ENCODE measurements at regions not wholly inside any gene's neighbourhood (a gene's known extent, or its start where the extent isn't known, plus 50 kb on each side); places are given as distances from the start of the nearest gene placed in this dataset.
"Not testable (repeated sequence)": the region's sequence is repeated elsewhere in the genome, so short reads cannot be mapped to it uniquely, and the experiment has no call there.

DNA sequence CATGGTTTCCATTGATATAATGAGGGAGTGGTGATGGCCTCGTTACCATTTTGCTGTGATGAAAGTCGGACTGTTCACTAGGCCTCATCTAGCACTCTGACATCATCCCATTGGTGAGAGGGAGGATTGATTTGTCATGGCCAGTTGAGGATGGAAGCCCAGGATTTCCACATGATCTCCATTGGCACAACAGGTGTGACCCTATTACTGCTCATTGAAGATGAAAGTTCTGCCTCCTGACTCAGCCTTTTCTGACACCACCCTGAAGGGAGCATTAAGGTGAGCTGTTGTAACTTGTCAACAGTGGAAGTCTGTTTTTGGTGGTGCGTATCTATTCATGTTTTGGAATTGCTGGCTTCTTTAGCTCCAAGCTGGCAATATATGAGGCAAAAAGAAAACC lies 144.2 kb downstream of the PABPC4L start:
- Mint-ChIP-seq H3K36me3 (ENCODE audit: low read depth) (no peaks in the 10 kb centered on the region), H3K27ac (no peak overlapping the region), H3K4me1 (ENCODE audit: low read depth) (no peaks in the 10 kb centered on the region), H3K4me3 (no peak overlapping the region), H3K9me3 (peaks cover 7% of the 10 kb centered on the region), H3K27me3 (no peaks in the 10 kb centered on the region)
- Histone ChIP-seq H3K4me3 (ENCODE audit: low read length) (no peak overlapping the region), H3K36me3 (ENCODE audit: insufficient read depth, low read length) (no peaks in the 10 kb centered on the region), H3K27me3 (ENCODE audit: control insufficient read depth in 1 of 2, insufficient read depth in 2 of 2, low read length in 2 of 2) (no peaks in the 10 kb centered on the region), H3K27ac (ENCODE audit: low read depth in 1 of 2, low read length in 2 of 2) (no peak overlapping the region), H3K9me3 (ENCODE audit: control insufficient read depth in 1 of 2, insufficient read depth in 1 of 2, low read length in 2 of 2) (no peaks in the 10 kb centered on the region), H3K4me1 (ENCODE audit: insufficient read depth, low read length) (no peaks in the 10 kb centered on the region)
- no peak for DNase-seq
- intact Hi-C loops (cut with DNase I, micrococcal nuclease): no loop called here
- ChIA-PET POLR2A (no interaction called here), CTCF (no interaction called here)
- TF ChIP-seq, protein P1, sequence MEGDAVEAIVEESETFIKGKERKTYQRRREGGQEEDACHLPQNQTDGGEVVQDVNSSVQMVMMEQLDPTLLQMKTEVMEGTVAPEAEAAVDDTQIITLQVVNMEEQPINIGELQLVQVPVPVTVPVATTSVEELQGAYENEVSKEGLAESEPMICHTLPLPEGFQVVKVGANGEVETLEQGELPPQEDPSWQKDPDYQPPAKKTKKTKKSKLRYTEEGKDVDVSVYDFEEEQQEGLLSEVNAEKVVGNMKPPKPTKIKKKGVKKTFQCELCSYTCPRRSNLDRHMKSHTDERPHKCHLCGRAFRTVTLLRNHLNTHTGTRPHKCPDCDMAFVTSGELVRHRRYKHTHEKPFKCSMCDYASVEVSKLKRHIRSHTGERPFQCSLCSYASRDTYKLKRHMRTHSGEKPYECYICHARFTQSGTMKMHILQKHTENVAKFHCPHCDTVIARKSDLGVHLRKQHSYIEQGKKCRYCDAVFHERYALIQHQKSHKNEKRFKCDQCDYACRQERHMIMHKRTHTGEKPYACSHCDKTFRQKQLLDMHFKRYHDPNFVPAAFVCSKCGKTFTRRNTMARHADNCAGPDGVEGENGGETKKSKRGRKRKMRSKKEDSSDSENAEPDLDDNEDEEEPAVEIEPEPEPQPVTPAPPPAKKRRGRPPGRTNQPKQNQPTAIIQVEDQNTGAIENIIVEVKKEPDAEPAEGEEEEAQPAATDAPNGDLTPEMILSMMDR (IDR thresholded peaks at IDR 0.05): no peak
- no peak for ATAC-seq (ENCODE audit: poor library complexity)

DNA sequence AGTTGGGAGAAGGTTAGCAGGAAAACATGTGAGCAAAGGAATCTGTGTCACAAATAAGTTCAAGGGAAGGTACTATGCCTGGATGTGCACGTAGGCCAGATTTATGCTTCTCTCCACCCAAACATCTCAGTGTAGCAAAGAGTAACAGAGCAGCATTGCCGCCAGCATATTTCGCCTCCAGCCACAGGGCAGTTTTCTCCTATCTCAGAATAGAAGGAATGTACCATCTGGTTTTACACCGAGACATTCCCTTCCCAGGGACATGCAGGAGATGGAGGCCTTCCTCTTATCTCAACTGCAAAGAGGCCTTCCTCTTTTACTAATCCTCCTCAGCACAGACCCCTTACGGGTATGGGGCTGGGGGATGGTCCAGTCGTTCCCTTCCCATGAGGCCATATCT lies 155.4 kb downstream of the PABPC4L start:
- H3K4me3 Mint-ChIP-seq; H3K27ac Mint-ChIP-seq; POLR2A ChIA-PET; H3K9me3 ChIP-seq (ENCODE audit: control insufficient read depth in 1 of 2, insufficient read depth in 1 of 2, low read length in 2 of 2); CTCF ChIA-PET; H3K36me3 ChIP-seq (ENCODE audit: insufficient read depth, low read length); ATAC-seq (ENCODE audit: poor library complexity); H3K4me1 ChIP-seq (ENCODE audit: insufficient read depth, low read length); H3K27ac ChIP-seq (ENCODE audit: low read depth in 1 of 2, low read length in 2 of 2); H3K4me3 ChIP-seq (ENCODE audit: low read length); H3K27me3 Mint-ChIP-seq; intact Hi-C loops (cut with DNase I, micrococcal nuclease); DNase-seq; H3K4me1 Mint-ChIP-seq (ENCODE audit: low read depth); H3K27me3 ChIP-seq (ENCODE audit: control insufficient read depth in 1 of 2, insufficient read depth in 2 of 2, low read length in 2 of 2); H3K36me3 Mint-ChIP-seq (ENCODE audit: low read depth); H3K9me3 Mint-ChIP-seq: not testable (repeated sequence)

DNA sequence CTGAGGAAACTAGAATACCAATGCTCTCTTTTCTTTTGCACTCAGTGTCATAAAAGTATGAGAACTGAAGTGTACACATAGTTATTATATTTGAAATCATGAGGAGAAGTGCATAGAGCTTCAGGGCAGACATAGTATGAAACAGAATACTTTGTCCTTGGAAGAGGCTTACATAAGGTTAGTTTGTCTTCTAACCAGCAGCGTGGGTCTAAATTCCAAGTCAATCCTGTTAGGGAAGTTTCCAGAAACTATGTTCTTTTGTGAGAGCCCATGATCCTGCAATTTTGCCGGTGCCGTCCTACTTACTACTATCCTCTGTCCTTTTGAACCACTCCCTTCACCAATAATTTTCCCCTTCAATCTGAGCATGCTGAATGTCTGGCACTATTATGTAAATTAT lies 156.2 kb downstream of the PABPC4L start:
- Histone ChIP-seq H3K27ac (ENCODE audit: low read depth in 1 of 2, low read length in 2 of 2) (no peak overlapping the region), H3K4me3 (ENCODE audit: low read length) (no peak overlapping the region), H3K27me3 (ENCODE audit: control insufficient read depth in 1 of 2, insufficient read depth in 2 of 2, low read length in 2 of 2) (no peaks in the 10 kb centered on the region), H3K36me3 (ENCODE audit: insufficient read depth, low read length) (no peaks in the 10 kb centered on the region), H3K4me1 (ENCODE audit: insufficient read depth, low read length) (no peaks in the 10 kb centered on the region), H3K9me3 (ENCODE audit: control insufficient read depth in 1 of 2, insufficient read depth in 1 of 2, low read length in 2 of 2) (no peaks in the 10 kb centered on the region)
- CTCF ChIA-PET: no interaction called here
- Mint-ChIP-seq H3K36me3 (ENCODE audit: low read depth) (no peaks in the 10 kb centered on the region), H3K27me3 (no peaks in the 10 kb centered on the region), H3K4me1 (ENCODE audit: low read depth) (no peaks in the 10 kb centered on the region), H3K4me3 (no peak overlapping the region), H3K9me3 (no peaks in the 10 kb centered on the region), H3K27ac (no peak overlapping the region)
- DNase-seq (no peak), ATAC-seq (ENCODE audit: poor library complexity) (no peak)
- TF ChIP-seq, protein P1 (IDR thresholded peaks at IDR 0.05): no peak
- POLR2A ChIA-PET: no interaction called here
- intact Hi-C loops (cut with DNase I, micrococcal nuclease): no loop called here

DNA sequence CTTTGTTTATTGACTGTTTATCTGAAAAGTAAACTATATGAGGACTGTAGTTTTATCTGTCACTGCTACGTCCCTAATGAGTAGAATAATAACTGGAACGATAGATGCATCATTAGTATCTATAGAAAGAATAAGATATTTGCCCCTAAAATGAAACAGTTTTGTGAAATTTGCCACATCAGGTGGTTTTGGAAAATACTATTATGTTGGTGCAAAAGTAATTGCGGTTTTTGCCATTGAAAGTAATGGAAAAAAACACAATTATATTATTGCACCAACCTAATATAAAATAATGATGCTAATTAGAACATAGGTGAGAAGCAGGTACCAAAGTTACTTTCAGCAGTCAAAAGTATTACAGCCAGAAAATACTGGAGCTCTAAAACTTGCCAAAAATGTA lies 158.3 kb downstream of the PABPC4L start:
- TF ChIP-seq, protein P1 (IDR thresholded peaks at IDR 0.05): no peak
- Histone ChIP-seq H3K4me3 (ENCODE audit: low read length) (no peak overlapping the region), H3K9me3 (ENCODE audit: control insufficient read depth in 1 of 2, insufficient read depth in 1 of 2, low read length in 2 of 2) (no peaks in the 10 kb centered on the region), H3K4me1 (ENCODE audit: insufficient read depth, low read length) (no peaks in the 10 kb centered on the region), H3K27me3 (ENCODE audit: control insufficient read depth in 1 of 2, insufficient read depth in 2 of 2, low read length in 2 of 2) (no peaks in the 10 kb centered on the region), H3K36me3 (ENCODE audit: insufficient read depth, low read length) (no peaks in the 10 kb centered on the region), H3K27ac (ENCODE audit: low read depth in 1 of 2, low read length in 2 of 2) (no peak overlapping the region)
- H3K36me3 Mint-ChIP-seq (ENCODE audit: low read depth): no peaks in the 10 kb centered on the region
- CTCF ChIA-PET: no interaction called here
- H3K27ac Mint-ChIP-seq: no peak overlapping the region
- ATAC-seq (ENCODE audit: poor library complexity): no peak
- no peaks in the 10 kb centered on the region for H3K4me1 Mint-ChIP-seq (ENCODE audit: low read depth)
- intact Hi-C loops (cut with DNase I, micrococcal nuclease): no loop called here
- no peaks in the 10 kb centered on the region for H3K27me3 Mint-ChIP-seq
- DNase-seq: no peak
- no peaks in the 10 kb centered on the region for H3K9me3 Mint-ChIP-seq
- H3K4me3 Mint-ChIP-seq: no peak overlapping the region
- POLR2A ChIA-PET: no interaction called here
